ENCODE measurements at regions not wholly inside any gene's neighbourhood (a gene's known extent, or its start where the extent isn't known, plus 50 kb on each side); places are given as distances from the start of the nearest gene placed in this dataset.

DNA sequence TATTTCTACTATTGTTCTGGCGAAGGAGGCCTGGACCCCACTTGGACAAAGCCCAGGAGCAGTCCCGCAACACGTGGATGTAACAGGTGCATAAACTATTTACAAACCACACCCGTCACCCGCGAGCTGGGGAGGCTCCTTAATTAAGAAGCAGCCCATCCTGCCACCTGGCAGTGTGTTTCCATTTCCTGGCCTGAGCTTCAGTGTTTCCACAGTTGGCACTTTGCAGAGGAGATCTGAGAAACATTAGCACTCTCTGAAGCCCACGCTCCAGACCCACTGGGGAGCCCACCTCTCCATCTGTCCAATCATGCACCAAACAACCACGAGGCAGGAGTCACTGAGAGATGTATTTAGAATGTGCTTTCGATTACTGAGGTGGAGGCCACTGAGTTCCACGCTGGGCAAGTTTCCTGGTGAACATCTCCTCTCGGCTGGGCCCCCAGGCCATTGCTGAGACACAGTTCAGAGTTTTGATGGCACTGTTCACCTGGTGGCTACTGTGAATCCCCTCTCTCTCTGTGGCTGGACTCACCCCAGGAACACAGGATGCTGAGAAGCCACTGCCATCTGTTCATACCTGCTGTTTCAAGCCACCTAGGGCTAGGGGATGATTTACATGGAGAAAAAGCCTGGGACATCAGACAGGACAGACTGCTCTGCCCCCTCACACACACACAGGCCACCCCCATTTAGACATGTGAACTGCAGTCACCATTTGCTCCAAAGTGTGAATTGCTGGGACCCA lies 129.1 kb downstream of the AIPL1 start:
- no peaks in the 10 kb centered on the region for H3K36me3 Mint-ChIP-seq (ENCODE audit: low read depth)
- H3K9me3 Mint-ChIP-seq: no peaks in the 10 kb centered on the region
- H3K4me3 Mint-ChIP-seq: no peak overlapping the region
- intact Hi-C loops (cut with micrococcal nuclease): no loop called here
- H3K4me1 Mint-ChIP-seq: no peaks in the 10 kb centered on the region
- H3K27ac Mint-ChIP-seq: no peak overlapping the region
- peaks cover 5% of the 10 kb centered on the region for H3K27me3 Mint-ChIP-seq
- DNase-seq: no peak

- no peaks in the 10 kb centered on the region for H3K4me1 Mint-ChIP-seq
- H3K27ac Mint-ChIP-seq: no peak overlapping the region
Observed at GRCh38 chr17:6304894-6305612, 129.9 kb downstream of the AIPL1 start.

DNA sequence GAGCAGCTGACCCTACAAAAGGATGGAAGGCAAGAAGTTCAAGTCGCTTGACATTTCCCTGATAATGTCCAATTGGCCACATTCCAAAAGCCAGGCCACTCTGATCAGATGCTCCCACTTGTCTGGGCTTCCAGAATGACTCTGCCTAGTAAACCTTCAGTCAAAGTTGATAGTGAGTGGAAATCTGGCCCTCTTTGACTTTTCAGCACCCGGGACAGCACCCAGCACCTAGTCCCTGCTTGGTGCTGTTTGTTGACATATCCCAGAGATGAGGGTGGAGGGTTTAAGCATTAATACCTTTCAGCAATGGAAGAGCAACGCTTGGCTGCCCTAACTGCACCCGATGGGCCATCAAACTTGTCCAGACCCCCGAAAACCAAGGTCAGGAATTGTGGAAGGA lies 131.3 kb downstream of the AIPL1 start:
- H3K36me3 Mint-ChIP-seq (ENCODE audit: low read depth): no peaks in the 10 kb centered on the region
- DNase-seq: peak; percentile 73
- intact Hi-C loops (cut with micrococcal nuclease): no loop called here
- H3K9me3 Mint-ChIP-seq: no peaks in the 10 kb centered on the region
- H3K4me3 Mint-ChIP-seq: no peak overlapping the region
- no peaks in the 10 kb centered on the region for H3K4me1 Mint-ChIP-seq
- H3K27me3 Mint-ChIP-seq: peaks cover 2% of the 10 kb centered on the region
- H3K27ac Mint-ChIP-seq: no peak overlapping the region

More at GRCh38 chr17:6304894-6305612, 129.9 kb downstream of the AIPL1 start:
- no peaks in the 10 kb centered on the region for H3K36me3 Mint-ChIP-seq (ENCODE audit: low read depth)
- intact Hi-C loops (cut with micrococcal nuclease): no loop called here
- no peak overlapping the region for H3K4me3 Mint-ChIP-seq
- DNase-seq: no peak
- no peaks in the 10 kb centered on the region for H3K9me3 Mint-ChIP-seq
- H3K27me3 Mint-ChIP-seq: peaks cover 2% of the 10 kb centered on the region

GRCh38 chr17:6299275-6299674 lies 135.6 kb downstream of the AIPL1 start:
- peaks cover 2% of the 10 kb centered on the region for H3K27me3 Mint-ChIP-seq
- no peaks in the 10 kb centered on the region for H3K4me1 Mint-ChIP-seq
- H3K36me3 Mint-ChIP-seq (ENCODE audit: low read depth): no peaks in the 10 kb centered on the region
- no peak overlapping the region for H3K27ac Mint-ChIP-seq
- intact Hi-C loops (cut with micrococcal nuclease): no loop called here
- DNase-seq: no peak
- no peaks in the 10 kb centered on the region for H3K9me3 Mint-ChIP-seq
- H3K4me3 Mint-ChIP-seq: no peak overlapping the region

- no peak overlapping the region for H3K4me3 Mint-ChIP-seq
- H3K36me3 Mint-ChIP-seq (ENCODE audit: low read depth): no peaks in the 10 kb centered on the region
- intact Hi-C loops (cut with micrococcal nuclease): no loop called here
- H3K27me3 Mint-ChIP-seq: peaks cover 2% of the 10 kb centered on the region
- no peaks in the 10 kb centered on the region for H3K4me1 Mint-ChIP-seq
- H3K9me3 Mint-ChIP-seq: no peaks in the 10 kb centered on the region
- H3K27ac Mint-ChIP-seq: no peak overlapping the region
- DNase-seq: no peak
Observed at GRCh38 chr17:6297960-6298359, 137.0 kb downstream of the AIPL1 start.

DNA sequence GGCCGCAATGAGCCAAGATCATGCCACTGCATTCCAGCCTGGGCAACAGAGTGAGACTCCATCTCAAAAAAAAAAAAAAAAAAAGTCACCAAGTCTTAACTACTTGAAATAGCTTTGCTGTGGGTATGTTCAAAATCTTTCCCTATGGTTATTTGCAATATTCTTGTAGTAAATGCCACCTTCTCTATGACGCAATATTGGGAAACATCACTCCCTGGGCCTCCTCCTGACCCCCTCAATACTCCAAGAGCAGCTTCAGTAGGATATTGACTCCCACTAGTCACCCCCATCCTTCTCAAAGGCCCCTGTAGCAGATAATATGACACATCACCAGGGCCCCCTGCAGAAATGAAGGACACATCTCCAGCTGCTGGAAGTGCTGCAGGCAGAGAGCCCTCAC lies 137.8 kb downstream of the AIPL1 start:
- no peak for DNase-seq
- Mint-ChIP-seq H3K4me1 (no peaks in the 10 kb centered on the region), H3K4me3 (no peak overlapping the region), H3K27me3 (peaks cover 2% of the 10 kb centered on the region), H3K9me3 (no peaks in the 10 kb centered on the region), H3K36me3 (ENCODE audit: low read depth) (no peaks in the 10 kb centered on the region), H3K27ac (no peak overlapping the region)
- intact Hi-C loops (cut with micrococcal nuclease): no loop called here

- Mint-ChIP-seq H3K4me1 (no peaks in the 10 kb centered on the region), H3K9me3 (no peaks in the 10 kb centered on the region), H3K36me3 (ENCODE audit: low read depth) (no peaks in the 10 kb centered on the region), H3K27ac (no peak overlapping the region), H3K27me3 (no peaks in the 10 kb centered on the region), H3K4me3 (no peak overlapping the region)
- intact Hi-C loops (cut with micrococcal nuclease): no loop called here
- no peak for DNase-seq
Observed at GRCh38 chr17:6290488-6291196, 144.3 kb downstream of the AIPL1 start.

- Mint-ChIP-seq H3K9me3 (no peaks in the 10 kb centered on the region), H3K36me3 (ENCODE audit: low read depth) (no peaks in the 10 kb centered on the region), H3K4me1 (no peaks in the 10 kb centered on the region), H3K4me3 (no peak overlapping the region), H3K27ac (no peak overlapping the region), H3K27me3 (no peaks in the 10 kb centered on the region)
- intact Hi-C loops (cut with micrococcal nuclease): no loop called here
- DNase-seq: no peak
Observed at GRCh38 chr17:6286233-6286632, 148.7 kb downstream of the AIPL1 start.

DNA sequence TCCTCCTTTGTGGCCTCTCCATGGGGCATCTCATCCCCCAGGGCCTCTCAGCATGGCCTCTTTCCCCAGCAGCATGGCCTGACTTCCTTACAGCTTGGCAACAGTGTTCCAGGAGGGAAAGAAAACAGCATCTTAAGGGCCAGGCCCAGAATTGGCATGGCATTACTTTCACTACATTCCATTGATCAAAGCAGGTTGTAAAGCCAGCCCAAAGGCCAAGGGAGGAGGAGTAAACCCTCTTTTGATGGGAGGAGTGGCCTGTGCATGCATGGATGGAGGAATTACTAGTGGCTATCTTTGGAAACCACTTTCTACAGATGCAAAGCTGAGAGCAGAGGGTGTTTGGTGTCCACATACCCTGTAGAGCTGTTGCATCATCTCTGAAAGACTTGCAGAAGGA lies 149.4 kb downstream of the AIPL1 start:
- intact Hi-C loops (cut with micrococcal nuclease): no loop called here
- Mint-ChIP-seq H3K27ac (no peak overlapping the region), H3K4me1 (no peaks in the 10 kb centered on the region), H3K36me3 (ENCODE audit: low read depth) (no peaks in the 10 kb centered on the region), H3K4me3 (no peak overlapping the region), H3K9me3 (no peaks in the 10 kb centered on the region), H3K27me3 (peaks cover 2% of the 10 kb centered on the region)
- no peak for DNase-seq

- Mint-ChIP-seq H3K27me3 (peaks cover 2% of the 10 kb centered on the region), H3K4me3 (no peak overlapping the region), H3K4me1 (no peaks in the 10 kb centered on the region), H3K9me3 (no peaks in the 10 kb centered on the region), H3K36me3 (ENCODE audit: low read depth) (no peaks in the 10 kb centered on the region), H3K27ac (no peak overlapping the region)
- no peak for DNase-seq
- intact Hi-C loops (cut with micrococcal nuclease): no loop called here
Observed at GRCh38 chr17:6279659-6280058, 155.3 kb downstream of the AIPL1 start.

DNA sequence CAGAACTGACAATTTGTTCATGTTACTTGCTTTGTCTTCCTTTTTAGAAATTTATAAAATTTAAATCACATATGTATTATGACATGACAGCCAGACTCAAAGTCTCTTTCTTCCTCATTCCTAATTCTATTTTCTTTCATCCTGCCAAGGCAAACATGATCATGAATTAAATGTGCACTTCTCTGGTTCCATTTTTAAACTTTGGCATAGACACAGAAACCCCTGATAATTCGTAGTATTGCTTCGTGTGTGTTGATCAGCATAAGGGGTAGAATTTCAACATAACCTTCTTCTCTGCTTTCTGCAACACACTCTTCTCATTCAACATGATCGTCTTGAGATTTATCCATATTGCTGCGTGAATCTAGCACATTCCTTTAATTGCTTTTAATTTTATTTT lies 156.5 kb downstream of the AIPL1 start:
- Mint-ChIP-seq H3K4me1 (no peaks in the 10 kb centered on the region), H3K27ac (no peak overlapping the region), H3K4me3 (no peak overlapping the region), H3K36me3 (ENCODE audit: low read depth) (no peaks in the 10 kb centered on the region), H3K27me3 (peaks cover 2% of the 10 kb centered on the region), H3K9me3 (no peaks in the 10 kb centered on the region)
- no peak for DNase-seq
- intact Hi-C loops (cut with micrococcal nuclease): no loop called here

- H3K36me3 Mint-ChIP-seq (ENCODE audit: low read depth): no peaks in the 10 kb centered on the region
- no peaks in the 10 kb centered on the region for H3K4me1 Mint-ChIP-seq
- no peak overlapping the region for H3K4me3 Mint-ChIP-seq
- intact Hi-C loops (cut with micrococcal nuclease): no loop called here
- peaks cover 2% of the 10 kb centered on the region for H3K27me3 Mint-ChIP-seq
- no peak for DNase-seq
- H3K9me3 Mint-ChIP-seq: no peaks in the 10 kb centered on the region
- H3K27ac Mint-ChIP-seq: no peak overlapping the region
Observed at GRCh38 chr17:6276711-6277110, 158.2 kb downstream of the AIPL1 start.

DNA sequence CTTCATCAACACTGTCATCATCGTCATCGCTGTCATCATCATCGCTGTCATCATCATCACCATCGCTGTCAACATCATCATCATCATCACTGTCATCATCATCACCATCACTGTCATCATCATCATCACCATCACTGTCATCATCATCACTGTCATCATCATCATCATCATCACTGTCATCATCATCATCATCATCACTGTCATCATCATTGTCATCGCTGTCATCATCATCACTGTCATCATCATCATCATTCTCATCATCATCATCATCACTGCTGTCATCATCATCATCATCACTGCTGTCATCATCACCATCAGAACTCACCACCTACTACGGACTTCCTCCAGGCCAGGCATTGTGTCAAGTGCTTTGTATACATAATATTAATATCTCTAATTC lies 160.6 kb downstream of the AIPL1 start:
- DNase-seq: no peak
- Mint-ChIP-seq H3K4me1 (no peaks in the 10 kb centered on the region), H3K27me3 (no peaks in the 10 kb centered on the region), H3K4me3 (no peak overlapping the region), H3K27ac (no peak overlapping the region), H3K36me3 (ENCODE audit: low read depth) (no peaks in the 10 kb centered on the region), H3K9me3 (no peaks in the 10 kb centered on the region)
- intact Hi-C loops (cut with micrococcal nuclease): no loop called here

GRCh38 chr17:6269478-6269877 lies 165.4 kb downstream of the AIPL1 start:
- Mint-ChIP-seq H3K4me3 (no peak overlapping the region), H3K9me3 (no peaks in the 10 kb centered on the region), H3K4me1 (no peaks in the 10 kb centered on the region), H3K27me3 (no peaks in the 10 kb centered on the region), H3K36me3 (ENCODE audit: low read depth) (no peaks in the 10 kb centered on the region), H3K27ac (no peak overlapping the region)
- intact Hi-C loops (cut with micrococcal nuclease): no loop called here
- peak; percentile 81 for DNase-seq
